ENCODE measurements at regions not wholly inside any gene's neighbourhood (a gene's known extent, or its start where the extent isn't known, plus 50 kb on each side); places are given as distances from the start of the nearest gene placed in this dataset.

DNA sequence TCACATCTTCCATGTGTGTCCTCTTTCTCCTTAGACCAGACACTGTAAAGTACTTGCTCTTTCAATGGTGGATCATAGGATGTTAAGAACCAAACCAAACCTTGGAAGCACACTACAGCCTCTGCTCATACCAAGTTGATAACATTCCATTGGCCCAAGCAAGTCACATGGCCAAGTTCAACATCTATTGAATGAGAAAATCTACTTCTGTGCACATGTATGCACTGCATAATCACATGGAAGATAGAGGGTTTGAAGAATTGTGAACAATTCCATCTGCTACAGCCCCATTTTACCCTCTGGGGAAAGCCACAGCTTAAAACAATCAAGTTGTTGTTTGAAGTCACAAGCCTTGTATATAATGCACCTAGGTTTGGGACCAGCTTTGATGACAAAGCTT is 68.2 kb downstream of the MFAP3 start:
- H3K23ac ChIP-seq (ENCODE audit: low read length in 2 of 2) = no peak overlapping the region
- H3K9me3 ChIP-seq (ENCODE audit: control insufficient read depth, low read length) = no peaks in the 10 kb centered on the region
- H3K79me1 ChIP-seq (replicated peaks; ENCODE audit: low read length, poor library complexity, severe bottlenecking) = no peaks in the 10 kb centered on the region
- no peaks in the 10 kb centered on the region for H3K36me3 ChIP-seq (ENCODE audit: control insufficient read depth in 1 of 2, insufficient read depth in 2 of 2, low read depth in 1 of 2, low read length in 2 of 2)
- no peak overlapping the region for H2BK120ac ChIP-seq (ENCODE audit: low read depth, low read length)
- H4K91ac ChIP-seq (ENCODE audit: low read length) = no peak overlapping the region
- H3K14ac ChIP-seq (ENCODE audit: low read length in 2 of 2) = no peak overlapping the region
- H4K8ac ChIP-seq (ENCODE audit: low read length) = no peak overlapping the region
- no peak overlapping the region for H3K4me3 ChIP-seq (ENCODE audit: insufficient read depth in 1 of 2, low read depth in 1 of 2, low read length in 2 of 2)
- DNase-seq = no peak
- no peak overlapping the region for H2AK5ac ChIP-seq (ENCODE audit: low read length, severe bottlenecking)
- H2BK15ac ChIP-seq (ENCODE audit: low read depth, poor library complexity, severe bottlenecking) = no peak overlapping the region
- H3K9ac ChIP-seq (ENCODE audit: low read length) = no peak overlapping the region
- H2AFZ ChIP-seq (ENCODE audit: low read depth, low read length) = no peak overlapping the region
- H3K18ac ChIP-seq (ENCODE audit: low read depth in 1 of 2, low read length in 2 of 2) = no peak overlapping the region
- H3K4me2 ChIP-seq (ENCODE audit: low read length, poor library complexity, severe bottlenecking) = no peak overlapping the region
- no peak overlapping the region for H3K4ac ChIP-seq (ENCODE audit: low read depth in 1 of 2, low read length in 2 of 2)
- no peak overlapping the region for H3K27ac ChIP-seq (ENCODE audit: low read length, poor library complexity, severe bottlenecking)
- no peak overlapping the region for H2BK12ac ChIP-seq (ENCODE audit: low read length in 2 of 2)
- H3K4me1 ChIP-seq (ENCODE audit: control insufficient read depth, insufficient read depth, low read depth, low read length) = peaks cover 3% of the 10 kb centered on the region
- H3K27me3 ChIP-seq (ENCODE audit: control insufficient read depth in 1 of 2, insufficient read depth in 1 of 2, low read length in 2 of 2) = peaks cover 0 to 20% of the 10 kb centered on the region in 2 experiments
- H2BK5ac ChIP-seq (ENCODE audit: low read depth, low read length, poor library complexity, severe bottlenecking) = no peak overlapping the region

- WGBS = 37% methylated on average over 5 of the region's 7 CpGs
Observed at GRCh38 chr5:154107756-154108155, 69.0 kb downstream of the MFAP3 start.

GRCh38 chr5:154109416-154110106 is 70.8 kb downstream of the MFAP3 start:
- no peak overlapping the region for H4K91ac ChIP-seq (ENCODE audit: low read length)
- no peak overlapping the region for H3K4me3 ChIP-seq (ENCODE audit: insufficient read depth in 1 of 2, low read depth in 1 of 2, low read length in 2 of 2)
- no peak overlapping the region for H3K4ac ChIP-seq (ENCODE audit: low read depth in 1 of 2, low read length in 2 of 2)
- H3K18ac ChIP-seq (ENCODE audit: low read depth in 1 of 2, low read length in 2 of 2) = no peak overlapping the region
- no peak overlapping the region for H2AK5ac ChIP-seq (ENCODE audit: low read length, severe bottlenecking)
- DNase-seq = no peak
- no peak overlapping the region for H2BK5ac ChIP-seq (ENCODE audit: low read depth, low read length, poor library complexity, severe bottlenecking)
- peaks cover 3% of the 10 kb centered on the region for H3K4me1 ChIP-seq (ENCODE audit: control insufficient read depth, insufficient read depth, low read depth, low read length)
- H4K8ac ChIP-seq (ENCODE audit: low read length) = no peak overlapping the region
- H3K9ac ChIP-seq (ENCODE audit: low read length) = no peak overlapping the region
- no peak overlapping the region for H3K27ac ChIP-seq (ENCODE audit: low read length, poor library complexity, severe bottlenecking)
- no peaks in the 10 kb centered on the region for H3K36me3 ChIP-seq (ENCODE audit: control insufficient read depth in 1 of 2, insufficient read depth in 2 of 2, low read depth in 1 of 2, low read length in 2 of 2)
- H2BK12ac ChIP-seq (ENCODE audit: low read length in 2 of 2) = no peak overlapping the region
- no peaks in the 10 kb centered on the region for H3K79me1 ChIP-seq (replicated peaks; ENCODE audit: low read length, poor library complexity, severe bottlenecking)
- no peaks in the 10 kb centered on the region for H3K9me3 ChIP-seq (ENCODE audit: control insufficient read depth, low read length)
- H2BK15ac ChIP-seq (ENCODE audit: low read depth, poor library complexity, severe bottlenecking) = no peak overlapping the region
- peaks cover 0 to 30% of the 10 kb centered on the region in 2 experiments for H3K27me3 ChIP-seq (ENCODE audit: control insufficient read depth in 1 of 2, insufficient read depth in 1 of 2, low read length in 2 of 2)
- 63% methylated on average over 4 of the region's 4 CpGs for WGBS
- no peak overlapping the region for H3K14ac ChIP-seq (ENCODE audit: low read length in 2 of 2)
- no peak overlapping the region for H3K4me2 ChIP-seq (ENCODE audit: low read length, poor library complexity, severe bottlenecking)
- H2AFZ ChIP-seq (ENCODE audit: low read depth, low read length) = no peak overlapping the region
- no peak overlapping the region for H2BK120ac ChIP-seq (ENCODE audit: low read depth, low read length)
- H3K23ac ChIP-seq (ENCODE audit: low read length in 2 of 2) = no peak overlapping the region

More at GRCh38 chr5:154107756-154108155, 69.0 kb downstream of the MFAP3 start:
- Histone ChIP-seq H4K91ac (ENCODE audit: low read length) (no peak overlapping the region), H3K27me3 (ENCODE audit: control insufficient read depth in 1 of 2, insufficient read depth in 1 of 2, low read length in 2 of 2) (peaks cover 0 to 22% of the 10 kb centered on the region in 2 experiments), H2BK120ac (ENCODE audit: low read depth, low read length) (no peak overlapping the region), H3K4me1 (ENCODE audit: control insufficient read depth, insufficient read depth, low read depth, low read length) (peaks cover 3% of the 10 kb centered on the region), H3K23ac (ENCODE audit: low read length in 2 of 2) (no peak overlapping the region), H3K79me1 (replicated peaks; ENCODE audit: low read length, poor library complexity, severe bottlenecking) (no peaks in the 10 kb centered on the region), H3K9ac (ENCODE audit: low read length) (no peak overlapping the region), H3K18ac (ENCODE audit: low read depth in 1 of 2, low read length in 2 of 2) (no peak overlapping the region), H2AK5ac (ENCODE audit: low read length, severe bottlenecking) (no peak overlapping the region), H3K27ac (ENCODE audit: low read length, poor library complexity, severe bottlenecking) (no peak overlapping the region), H3K4me2 (ENCODE audit: low read length, poor library complexity, severe bottlenecking) (no peak overlapping the region), H3K4ac (ENCODE audit: low read depth in 1 of 2, low read length in 2 of 2) (no peak overlapping the region), H2BK15ac (ENCODE audit: low read depth, poor library complexity, severe bottlenecking) (no peak overlapping the region), H2BK5ac (ENCODE audit: low read depth, low read length, poor library complexity, severe bottlenecking) (no peak overlapping the region), H3K9me3 (ENCODE audit: control insufficient read depth, low read length) (no peaks in the 10 kb centered on the region), H2AFZ (ENCODE audit: low read depth, low read length) (no peak overlapping the region), H3K36me3 (ENCODE audit: control insufficient read depth in 1 of 2, insufficient read depth in 2 of 2, low read depth in 1 of 2, low read length in 2 of 2) (no peaks in the 10 kb centered on the region), H2BK12ac (ENCODE audit: low read length in 2 of 2) (no peak overlapping the region), H4K8ac (ENCODE audit: low read length) (no peak overlapping the region), H3K14ac (ENCODE audit: low read length in 2 of 2) (no peak overlapping the region), H3K4me3 (ENCODE audit: insufficient read depth in 1 of 2, low read depth in 1 of 2, low read length in 2 of 2) (no peak overlapping the region)
- DNase-seq = no peak

DNA sequence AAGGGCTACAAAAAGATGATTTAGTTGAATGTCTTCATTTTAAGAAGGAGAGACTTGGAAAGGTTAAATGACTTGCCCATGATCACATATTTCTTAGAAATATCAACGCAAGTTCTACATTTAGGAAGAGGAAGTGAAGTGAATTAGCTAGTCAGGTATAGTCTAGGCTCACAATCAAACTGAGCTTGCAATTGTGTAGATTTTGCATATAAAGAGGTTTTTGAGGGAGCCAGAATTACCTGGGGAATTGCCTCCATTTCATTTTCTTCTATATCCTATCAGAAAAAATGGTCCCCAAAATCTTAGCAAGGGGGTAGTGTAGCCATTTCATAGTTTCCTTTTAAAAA is 71.3 kb downstream of the MFAP3 start:
- Histone ChIP-seq H3K14ac (ENCODE audit: low read length in 2 of 2) (no peak overlapping the region), H3K79me1 (replicated peaks; ENCODE audit: low read length, poor library complexity, severe bottlenecking) (no peaks in the 10 kb centered on the region), H3K4ac (ENCODE audit: low read depth in 1 of 2, low read length in 2 of 2) (no peak overlapping the region), H2BK5ac (ENCODE audit: low read depth, low read length, poor library complexity, severe bottlenecking) (no peak overlapping the region), H3K4me1 (ENCODE audit: control insufficient read depth, insufficient read depth, low read depth, low read length) (peaks cover 3% of the 10 kb centered on the region), H3K9me3 (ENCODE audit: control insufficient read depth, low read length) (no peaks in the 10 kb centered on the region), H2BK12ac (ENCODE audit: low read length in 2 of 2) (no peak overlapping the region), H3K9ac (ENCODE audit: low read length) (no peak overlapping the region), H3K27ac (ENCODE audit: low read length, poor library complexity, severe bottlenecking) (no peak overlapping the region), H3K23ac (ENCODE audit: low read length in 2 of 2) (no peak overlapping the region), H4K91ac (ENCODE audit: low read length) (no peak overlapping the region), H2BK15ac (ENCODE audit: low read depth, poor library complexity, severe bottlenecking) (no peak overlapping the region), H2AK5ac (ENCODE audit: low read length, severe bottlenecking) (no peak overlapping the region), H2AFZ (ENCODE audit: low read depth, low read length) (no peak overlapping the region), H3K18ac (ENCODE audit: low read depth in 1 of 2, low read length in 2 of 2) (no peak overlapping the region), H3K27me3 (ENCODE audit: control insufficient read depth in 1 of 2, insufficient read depth in 1 of 2, low read length in 2 of 2) (peaks cover 0 to 35% of the 10 kb centered on the region in 2 experiments), H2BK120ac (ENCODE audit: low read depth, low read length) (no peak overlapping the region), H3K4me3 (ENCODE audit: insufficient read depth in 1 of 2, low read depth in 1 of 2, low read length in 2 of 2) (no peak overlapping the region), H3K4me2 (ENCODE audit: low read length, poor library complexity, severe bottlenecking) (no peak overlapping the region), H3K36me3 (ENCODE audit: control insufficient read depth in 1 of 2, insufficient read depth in 2 of 2, low read depth in 1 of 2, low read length in 2 of 2) (no peaks in the 10 kb centered on the region), H4K8ac (ENCODE audit: low read length) (no peak overlapping the region)
- WGBS = no CpG with 5 or more reads among the region's 1 CpG
- DNase-seq = no peak

Data from mesenchymal stem cell (in vitro differentiated cells and primary cell).